ENCODE measurements at regions not wholly inside any gene's neighbourhood (a gene's known extent, or its start where the extent isn't known, plus 50 kb on each side); places are given as distances from the start of the nearest gene placed in this dataset.

DNA sequence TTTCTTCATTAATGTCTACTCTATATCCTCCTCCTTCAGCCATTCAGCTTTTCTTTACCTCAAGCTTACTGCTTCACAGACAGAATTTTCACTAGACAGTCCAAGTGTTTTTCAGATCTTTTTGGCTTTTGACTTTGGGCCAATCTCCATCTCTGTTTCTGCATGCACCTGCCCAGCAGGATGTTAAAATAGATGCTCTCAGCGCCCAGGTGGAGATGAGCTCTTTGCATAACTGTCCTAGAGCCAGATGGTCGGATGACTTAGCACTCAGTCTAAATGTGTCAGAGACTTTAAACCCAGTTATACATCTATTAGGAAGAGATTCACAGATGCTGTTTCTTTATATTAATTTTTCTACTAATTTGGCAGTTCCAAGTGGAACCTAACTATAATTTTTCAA lies 80.3 kb upstream of the SSTR1 start:
- Histone ChIP-seq H3K4me3 (no peak overlapping the region), H3K36me3 (no peaks in the 10 kb centered on the region), H3K27ac (no peak overlapping the region), H3K4me1 (no peaks in the 10 kb centered on the region), H3K9me3 (peaks cover 0 to 5% (median 0%) of the 10 kb centered on the region in 11 donors), H3K27me3 (no peaks in the 10 kb centered on the region)
- no peak for DNase-seq
- TF ChIP-seq, protein P1, sequence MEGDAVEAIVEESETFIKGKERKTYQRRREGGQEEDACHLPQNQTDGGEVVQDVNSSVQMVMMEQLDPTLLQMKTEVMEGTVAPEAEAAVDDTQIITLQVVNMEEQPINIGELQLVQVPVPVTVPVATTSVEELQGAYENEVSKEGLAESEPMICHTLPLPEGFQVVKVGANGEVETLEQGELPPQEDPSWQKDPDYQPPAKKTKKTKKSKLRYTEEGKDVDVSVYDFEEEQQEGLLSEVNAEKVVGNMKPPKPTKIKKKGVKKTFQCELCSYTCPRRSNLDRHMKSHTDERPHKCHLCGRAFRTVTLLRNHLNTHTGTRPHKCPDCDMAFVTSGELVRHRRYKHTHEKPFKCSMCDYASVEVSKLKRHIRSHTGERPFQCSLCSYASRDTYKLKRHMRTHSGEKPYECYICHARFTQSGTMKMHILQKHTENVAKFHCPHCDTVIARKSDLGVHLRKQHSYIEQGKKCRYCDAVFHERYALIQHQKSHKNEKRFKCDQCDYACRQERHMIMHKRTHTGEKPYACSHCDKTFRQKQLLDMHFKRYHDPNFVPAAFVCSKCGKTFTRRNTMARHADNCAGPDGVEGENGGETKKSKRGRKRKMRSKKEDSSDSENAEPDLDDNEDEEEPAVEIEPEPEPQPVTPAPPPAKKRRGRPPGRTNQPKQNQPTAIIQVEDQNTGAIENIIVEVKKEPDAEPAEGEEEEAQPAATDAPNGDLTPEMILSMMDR (IDR thresholded peaks at IDR 0.05): no peak
- intact Hi-C loops (cut with DNase I): no loop called here
- ATAC-seq: no peak
- WGBS, 2 donors: 75 to 84% methylated on average over 2 of the region's 2 CpGs

DNA sequence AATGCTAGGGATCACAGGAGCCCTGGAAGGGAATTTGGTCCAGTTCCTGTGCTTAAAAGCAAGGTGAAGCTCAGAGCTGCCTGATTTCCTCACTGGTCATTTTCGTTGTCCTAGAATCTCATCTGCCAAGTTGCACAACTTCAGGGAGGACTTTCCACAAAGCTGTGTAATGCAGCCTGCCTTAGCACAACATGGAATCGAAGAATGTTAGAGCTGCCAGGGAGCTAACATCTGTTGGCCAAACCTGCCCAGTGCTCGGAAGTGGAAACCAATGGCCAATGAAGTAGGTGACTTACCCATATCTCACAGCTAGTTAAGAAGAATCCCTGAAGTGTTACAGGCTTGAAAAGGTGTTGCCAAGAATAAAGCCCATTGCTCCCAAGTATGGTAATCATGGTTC lies 79.9 kb upstream of the SSTR1 start:
- WGBS, 2 donors: 68 to 72% methylated on average over 3 of the region's 3 CpGs
- DNase-seq (no peak), ATAC-seq (no peak)
- no peak overlapping the region for H3K27ac ChIP-seq
- TF ChIP-seq, protein P1 (IDR thresholded peaks at IDR 0.05): no peak
- H3K4me1 ChIP-seq: no peaks in the 10 kb centered on the region
- no peaks in the 10 kb centered on the region for H3K27me3 ChIP-seq
- intact Hi-C loops (cut with DNase I): no loop called here
- H3K36me3 ChIP-seq: no peaks in the 10 kb centered on the region
- no peak overlapping the region for H3K4me3 ChIP-seq
- H3K9me3 ChIP-seq: peaks cover 0 to 5% (median 0%) of the 10 kb centered on the region in 11 donors

DNA sequence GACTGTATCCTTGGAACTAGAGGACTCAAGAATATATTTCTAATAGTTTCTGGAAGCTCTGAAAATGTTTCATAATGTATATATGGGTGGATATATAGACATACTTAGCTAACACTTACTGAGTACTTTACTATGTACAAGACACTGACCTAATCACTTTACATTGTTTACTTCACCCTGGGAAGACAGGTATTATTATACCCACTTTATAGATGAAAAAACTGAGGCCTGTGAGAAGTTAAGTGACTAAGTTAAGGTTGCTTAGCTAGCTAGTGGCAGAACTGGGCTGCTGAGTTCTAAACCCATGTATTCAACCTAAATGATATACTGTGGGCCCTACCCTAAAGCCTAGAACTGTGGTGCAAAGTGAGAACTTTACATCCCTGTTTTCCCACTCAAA lies 79.1 kb upstream of the SSTR1 start:
- H3K9me3 ChIP-seq: peaks cover 0 to 5% (median 0%) of the 10 kb centered on the region in 11 donors
- intact Hi-C loops (cut with DNase I): no loop called here
- no peaks in the 10 kb centered on the region for H3K36me3 ChIP-seq
- no peaks in the 10 kb centered on the region for H3K27me3 ChIP-seq
- TF ChIP-seq, protein P1 (IDR thresholded peaks at IDR 0.05): no peak
- no peaks in the 10 kb centered on the region for H3K4me1 ChIP-seq
- no peak overlapping the region for H3K4me3 ChIP-seq
- ATAC-seq (no peak), DNase-seq (no peak)
- no peak overlapping the region for H3K27ac ChIP-seq

DNA sequence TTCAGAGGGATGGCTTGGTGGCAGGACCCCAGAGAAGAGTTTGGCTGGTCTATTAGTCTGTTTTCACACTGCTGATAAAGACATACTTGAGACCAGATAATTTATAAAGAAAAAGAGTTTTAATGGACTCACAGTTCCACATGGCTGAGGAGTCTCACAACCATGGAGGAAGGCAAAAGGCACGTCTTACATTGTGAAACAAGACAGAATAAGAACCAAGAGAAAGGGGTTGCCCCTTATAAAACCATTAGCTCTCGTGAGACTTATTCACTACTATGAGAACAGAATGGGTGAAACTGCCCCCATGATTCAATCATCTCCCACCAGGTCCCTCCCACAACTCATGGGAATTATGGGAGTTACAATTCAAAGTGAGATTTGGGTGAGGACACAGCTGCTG lies 78.5 kb upstream of the SSTR1 start:
- intact Hi-C loops (cut with DNase I): no loop called here
- WGBS, 2 donors: 80 to 87% methylated on average over 2 of the region's 2 CpGs
- no peak overlapping the region for H3K27ac ChIP-seq

More for the DNA sequence above, 78.5 kb upstream of the SSTR1 start:
- ATAC-seq: no peak
- Histone ChIP-seq H3K27me3 (no peaks in the 10 kb centered on the region), H3K9me3 (peaks cover 0 to 5% (median 0%) of the 10 kb centered on the region in 11 donors), H3K36me3 (no peaks in the 10 kb centered on the region), H3K4me3 (no peak overlapping the region), H3K4me1 (no peaks in the 10 kb centered on the region)
- DNase-seq: no peak
- TF ChIP-seq, protein P1 (IDR thresholded peaks at IDR 0.05): no peak

All from heart right ventricle (tissue), 16 donors.